GM12878 (cell line): ENCODE measurements at regions not wholly inside any gene's neighbourhood (a gene's known extent, or its start where the extent isn't known, plus 50 kb on each side); places are given as distances from the start of the nearest gene placed in this dataset.

Experiments used
- CHD1 ChIP-seq: IDR thresholded peaks from 2 replicates; pipeline ENCODE4 v1.6.1; 2012; ENCODE audit warnings: low read depth, low read length, improper control_type of control experiment
- EZH2 ChIP-seq: IDR thresholded peaks from 2 replicates; pipeline ENCODE4 v1.6.1; 2012; ENCODE audit warnings: low read depth, mild to moderate bottlenecking, control low read depth, inconsistent platforms, low read length, borderline replicate concordance; ENCODE audit not compliant: control insufficient read depth
- JUNB ChIP-seq: IDR thresholded peaks from 2 replicates; pipeline ENCODE4 v1.6.1; 2016; ENCODE audit warnings: antibody characterized with exemption, mild to moderate bottlenecking
- POLR2A ChIP-seq: IDR thresholded peaks from 2 replicates; pipeline ENCODE4 v1.6.1; 2011; ENCODE audit warnings: low read depth, mild to moderate bottlenecking, low read length
- RAD21 ChIP-seq: IDR thresholded peaks from 2 replicates; pipeline ENCODE4 v1.6.1; 2011; ENCODE audit warnings: mild to moderate bottlenecking, low read depth, low read length, moderate library complexity; ENCODE audit not compliant: insufficient read depth
- RB1 ChIP-seq: fragments of 450-650 bp; formaldehyde crosslinking; IDR thresholded peaks from 2 replicates; pipeline ENCODE4 v1.6.1; 2017; ENCODE audit warnings: mild to moderate bottlenecking, borderline replicate concordance
- ZBTB33 ChIP-seq: fragments of 450-650 bp; IDR thresholded peaks from 2 replicates; pipeline ENCODE4 v1.6.1; 2017; ENCODE audit warnings: mild to moderate bottlenecking
- TF ChIP-seq, protein P1 (sequence below): fragments of 450-650 bp; IDR thresholded peaks from 2 replicates; pipeline ENCODE4 v1.6.1; 2014; ENCODE audit warnings: mild to moderate bottlenecking

DNA sequence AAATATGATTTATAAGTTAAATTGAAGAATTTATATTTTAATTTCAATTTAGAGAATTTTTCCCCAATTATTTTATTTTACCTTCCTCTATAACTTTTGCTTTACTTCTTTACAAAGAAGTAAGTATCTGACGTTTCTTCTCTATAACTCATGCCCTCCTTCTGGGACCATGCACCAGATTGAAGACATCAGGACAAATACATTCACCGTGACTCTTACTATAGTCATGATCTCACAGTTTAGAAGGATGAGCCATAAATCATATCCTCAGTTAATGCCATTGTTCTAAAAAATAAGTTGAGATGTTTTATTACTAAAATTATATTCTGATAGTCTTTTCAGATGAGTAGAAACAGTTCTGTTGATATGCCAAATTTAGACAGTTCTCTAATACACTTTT lies 279.3 kb downstream of the TMX3 start:
- no peak for TF ChIP-seq RB1
- no peak for TF ChIP-seq RAD21
- no peak for TF ChIP-seq POLR2A
- no peak for TF ChIP-seq CHD1
- TF ChIP-seq EZH2, result no peak
- TF ChIP-seq ZBTB33, result no peak
- no peak for TF ChIP-seq JUNB
- TF ChIP-seq, protein P1, sequence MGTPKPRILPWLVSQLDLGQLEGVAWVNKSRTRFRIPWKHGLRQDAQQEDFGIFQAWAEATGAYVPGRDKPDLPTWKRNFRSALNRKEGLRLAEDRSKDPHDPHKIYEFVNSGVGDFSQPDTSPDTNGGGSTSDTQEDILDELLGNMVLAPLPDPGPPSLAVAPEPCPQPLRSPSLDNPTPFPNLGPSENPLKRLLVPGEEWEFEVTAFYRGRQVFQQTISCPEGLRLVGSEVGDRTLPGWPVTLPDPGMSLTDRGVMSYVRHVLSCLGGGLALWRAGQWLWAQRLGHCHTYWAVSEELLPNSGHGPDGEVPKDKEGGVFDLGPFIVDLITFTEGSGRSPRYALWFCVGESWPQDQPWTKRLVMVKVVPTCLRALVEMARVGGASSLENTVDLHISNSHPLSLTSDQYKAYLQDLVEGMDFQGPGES, result no peak
